Omental fat pad (tissue), 3 donors: ENCODE measurements at regions not wholly inside any gene's neighbourhood (a gene's known extent, or its start where the extent isn't known, plus 50 kb on each side); places are given as distances from the start of the nearest gene placed in this dataset.

Experiments used
- ATAC-seq: fragments of 150-250 bp; one replicate; pipeline ENCODE4 v1.9.1; 2016; ENCODE audit warnings: mild to moderate bottlenecking, moderate library complexity; ENCODE audit not compliant: low FRiP score
- DNase-seq: peaks from one replicate; pipeline ENCODE4 v3.0.0-alpha.2; 2019; ENCODE audit warnings: low spot score
- TF ChIP-seq, protein P1 (sequence below), 3 donors: fragments of 450-650 bp; IDR thresholded peaks; one replicate each; pipeline ENCODE4 v1.5.1; 2016 to 2017; ENCODE audit warnings: antibody characterized with exemption in 3 of 3, mild to moderate bottlenecking in 3 of 3, moderate library complexity in 2 of 3

DNA sequence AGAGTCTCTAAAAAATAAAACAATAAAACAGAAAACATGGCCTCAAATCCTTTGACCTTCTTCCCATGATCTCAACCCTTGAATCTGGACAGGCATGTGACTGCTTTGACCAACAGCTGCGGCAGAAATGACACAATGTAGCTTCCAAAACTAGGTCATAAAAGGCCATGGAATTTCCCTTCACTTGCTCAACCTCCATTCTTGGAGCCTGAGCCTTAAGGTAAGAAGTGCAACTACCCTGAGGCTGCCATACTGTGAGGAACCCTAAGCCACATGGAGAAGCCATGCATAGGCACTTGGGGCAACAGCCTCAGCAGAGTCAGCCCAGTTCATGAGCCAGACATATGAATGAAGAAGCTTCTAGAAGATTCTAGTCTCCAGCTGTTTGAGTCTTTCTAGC lies 75.7 kb upstream of the BRD7 start:
- DNase-seq (no peak), ATAC-seq (no peak)
- TF ChIP-seq, protein P1, sequence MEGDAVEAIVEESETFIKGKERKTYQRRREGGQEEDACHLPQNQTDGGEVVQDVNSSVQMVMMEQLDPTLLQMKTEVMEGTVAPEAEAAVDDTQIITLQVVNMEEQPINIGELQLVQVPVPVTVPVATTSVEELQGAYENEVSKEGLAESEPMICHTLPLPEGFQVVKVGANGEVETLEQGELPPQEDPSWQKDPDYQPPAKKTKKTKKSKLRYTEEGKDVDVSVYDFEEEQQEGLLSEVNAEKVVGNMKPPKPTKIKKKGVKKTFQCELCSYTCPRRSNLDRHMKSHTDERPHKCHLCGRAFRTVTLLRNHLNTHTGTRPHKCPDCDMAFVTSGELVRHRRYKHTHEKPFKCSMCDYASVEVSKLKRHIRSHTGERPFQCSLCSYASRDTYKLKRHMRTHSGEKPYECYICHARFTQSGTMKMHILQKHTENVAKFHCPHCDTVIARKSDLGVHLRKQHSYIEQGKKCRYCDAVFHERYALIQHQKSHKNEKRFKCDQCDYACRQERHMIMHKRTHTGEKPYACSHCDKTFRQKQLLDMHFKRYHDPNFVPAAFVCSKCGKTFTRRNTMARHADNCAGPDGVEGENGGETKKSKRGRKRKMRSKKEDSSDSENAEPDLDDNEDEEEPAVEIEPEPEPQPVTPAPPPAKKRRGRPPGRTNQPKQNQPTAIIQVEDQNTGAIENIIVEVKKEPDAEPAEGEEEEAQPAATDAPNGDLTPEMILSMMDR (IDR thresholded peaks at IDR 0.05): no peak

DNA sequence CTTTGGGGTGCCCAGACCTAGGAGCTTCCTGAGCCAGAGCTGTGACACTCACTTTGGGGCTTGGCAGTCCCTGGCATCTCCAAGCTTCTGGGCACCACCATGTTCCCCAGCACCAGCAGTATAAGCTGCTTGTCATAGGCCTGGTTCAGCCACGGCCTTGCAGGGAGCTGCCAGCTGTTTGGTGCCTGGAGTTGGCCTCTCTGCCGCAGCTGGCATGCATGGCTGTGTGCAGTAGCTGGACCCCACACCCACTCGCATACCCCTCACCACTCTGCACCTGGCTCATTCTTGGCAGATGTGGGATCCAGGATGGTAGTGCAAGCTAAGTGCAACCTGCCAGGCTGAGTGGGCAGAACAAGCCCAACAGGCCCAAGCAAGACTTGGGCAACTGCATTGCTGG lies 73.4 kb upstream of the BRD7 start:
- DNase-seq (no peak), ATAC-seq (no peak)

DNA sequence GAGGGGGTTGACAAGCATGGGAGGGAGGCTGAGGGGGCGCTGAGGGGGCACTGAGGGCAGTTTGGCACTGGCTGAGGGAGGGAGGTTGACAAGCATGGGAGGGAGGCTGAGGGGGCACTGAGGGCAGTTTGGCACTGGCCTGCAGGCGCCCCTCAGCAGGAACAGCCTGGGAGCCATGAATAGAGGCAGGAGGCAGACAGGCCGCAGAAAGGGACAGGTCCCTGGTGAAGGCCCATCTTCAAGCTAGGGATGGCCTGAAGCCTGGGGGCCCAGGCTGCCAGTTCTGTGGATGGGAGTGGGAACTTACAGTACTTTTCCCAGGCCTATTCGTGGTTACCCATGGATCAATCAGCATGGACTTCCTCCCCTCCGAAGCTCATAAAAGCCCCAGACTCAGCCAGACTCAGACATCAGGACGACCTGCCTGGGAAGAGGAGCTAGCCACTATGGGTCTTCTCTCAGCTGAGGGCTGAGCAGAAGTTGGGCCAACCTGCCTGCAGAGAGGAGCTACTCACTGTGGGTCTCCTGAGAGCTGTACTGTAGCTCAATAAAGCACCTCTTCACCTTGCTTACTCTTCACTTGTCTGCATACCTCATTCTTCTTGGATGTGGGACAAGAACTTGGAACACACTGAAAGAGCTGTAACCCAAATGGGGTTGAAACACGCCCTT lies 72.8 kb upstream of the BRD7 start:
- ATAC-seq: no peak
- no peak for DNase-seq
- TF ChIP-seq, protein P1 (IDR thresholded peaks at IDR 0.05): no peak

More for the DNA sequence above, 73.4 kb upstream of the BRD7 start:
- TF ChIP-seq, protein P1 (IDR thresholded peaks at IDR 0.05): no peak

DNA sequence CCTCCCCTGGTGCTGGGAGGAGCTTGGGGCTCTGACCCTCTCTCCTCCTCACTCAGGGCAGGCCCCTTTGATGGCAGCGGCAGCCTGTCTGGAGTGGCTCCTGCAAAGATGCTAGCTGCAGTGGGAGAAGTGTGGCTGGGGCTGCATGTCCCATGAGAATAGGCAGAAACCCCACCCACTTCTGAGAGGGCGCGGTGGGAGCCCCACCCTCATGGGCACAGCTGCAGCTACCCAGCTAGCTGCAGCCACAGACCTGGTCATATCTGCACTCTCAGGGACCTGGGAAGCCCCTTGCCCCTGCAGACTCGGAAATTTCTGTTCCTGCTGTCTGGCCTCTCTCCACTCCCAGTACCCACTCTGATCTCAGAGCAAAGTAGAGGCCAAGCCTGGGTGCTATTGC lies 72.2 kb upstream of the BRD7 start:
- DNase-seq (no peak), ATAC-seq (no peak)
- TF ChIP-seq, protein P1 (IDR thresholded peaks at IDR 0.05): no peak

DNA sequence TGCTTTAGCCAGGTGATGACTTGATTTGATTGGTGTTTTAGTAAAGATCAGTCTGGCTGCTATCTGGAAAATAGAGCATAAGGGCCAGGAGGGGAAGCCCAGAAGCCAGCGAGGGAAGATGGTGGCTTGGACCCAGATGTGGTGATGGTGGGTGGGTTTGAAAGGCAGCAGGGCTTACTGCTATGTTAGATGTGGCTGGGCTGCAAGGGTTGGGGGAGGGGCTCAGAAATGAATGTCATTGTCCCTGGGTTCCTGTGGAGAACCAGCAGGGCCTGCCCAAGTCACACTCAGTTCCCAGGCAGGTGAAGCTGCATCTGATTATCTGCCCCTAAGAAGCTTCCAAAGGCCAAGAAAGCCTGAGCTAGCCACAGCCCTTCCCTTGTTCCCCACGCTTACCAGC lies 71.7 kb upstream of the BRD7 start:
- ATAC-seq (no peak), DNase-seq (no peak)
- TF ChIP-seq, protein P1 (IDR thresholded peaks at IDR 0.05): no peak

DNA sequence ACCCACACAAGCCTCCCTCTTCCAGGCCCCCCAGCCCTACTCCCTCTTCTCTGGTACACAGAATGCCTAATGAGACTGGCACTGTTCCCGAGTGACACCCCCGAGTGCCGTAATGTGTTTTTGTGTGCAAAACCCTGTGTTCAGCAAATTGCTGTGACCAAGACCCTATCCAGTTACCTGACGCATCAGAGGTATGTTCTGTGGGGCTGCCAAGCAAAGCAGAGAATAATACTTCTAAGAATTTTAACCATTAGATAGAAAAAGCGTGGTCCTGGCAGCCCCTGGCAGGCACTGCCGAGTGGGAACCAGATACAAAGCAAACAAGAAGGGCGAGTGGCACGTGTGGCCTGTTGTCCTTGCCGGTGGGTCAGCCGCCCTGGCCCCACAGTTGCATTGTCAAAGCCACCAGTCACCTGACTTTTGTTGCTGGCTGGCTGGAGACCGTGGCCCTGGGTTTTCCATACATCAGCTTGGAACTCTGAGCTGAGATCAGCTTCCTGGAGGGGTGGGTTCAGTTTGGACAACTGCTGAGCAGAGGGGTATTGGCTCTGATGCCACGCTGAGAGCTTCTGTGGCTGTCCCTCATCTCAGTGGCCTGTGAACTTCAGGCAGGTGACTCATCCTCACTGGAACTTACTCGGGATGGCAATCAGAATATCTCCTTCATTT lies 69.1 kb upstream of the BRD7 start:
- DNase-seq (no peak), ATAC-seq (no peak)
- TF ChIP-seq, protein P1 (IDR thresholded peaks at IDR 0.05): no peak

DNA sequence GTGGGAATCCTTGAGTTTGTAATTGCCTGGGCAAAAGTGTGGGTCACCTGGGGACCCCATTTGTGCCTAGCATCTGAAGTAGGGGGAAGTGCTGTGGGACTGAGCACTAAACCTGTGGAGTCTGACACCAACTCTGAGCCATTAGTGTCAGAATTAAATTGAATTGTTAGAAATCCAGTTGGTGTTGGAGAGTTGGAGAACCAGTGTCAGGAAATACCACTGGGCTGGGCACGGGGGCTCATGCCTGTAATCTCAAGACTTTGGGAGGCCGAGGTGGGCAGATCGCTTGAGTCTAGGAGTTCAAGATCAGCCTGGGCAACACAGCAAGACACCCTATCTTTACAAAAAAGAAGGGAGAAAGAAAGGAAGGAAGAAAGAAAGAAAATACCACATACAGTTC lies 67.5 kb upstream of the BRD7 start:
- TF ChIP-seq, protein P1 (IDR thresholded peaks at IDR 0.05): no peak
- no peak for DNase-seq
- no peak for ATAC-seq
